ENCODE measurements at regions not wholly inside any gene's neighbourhood (a gene's known extent, or its start where the extent isn't known, plus 50 kb on each side); places are given as distances from the start of the nearest gene placed in this dataset.
"Not testable (repeated sequence)": the region's sequence is repeated elsewhere in the genome, so short reads cannot be mapped to it uniquely, and the experiment has no call there.

DNA sequence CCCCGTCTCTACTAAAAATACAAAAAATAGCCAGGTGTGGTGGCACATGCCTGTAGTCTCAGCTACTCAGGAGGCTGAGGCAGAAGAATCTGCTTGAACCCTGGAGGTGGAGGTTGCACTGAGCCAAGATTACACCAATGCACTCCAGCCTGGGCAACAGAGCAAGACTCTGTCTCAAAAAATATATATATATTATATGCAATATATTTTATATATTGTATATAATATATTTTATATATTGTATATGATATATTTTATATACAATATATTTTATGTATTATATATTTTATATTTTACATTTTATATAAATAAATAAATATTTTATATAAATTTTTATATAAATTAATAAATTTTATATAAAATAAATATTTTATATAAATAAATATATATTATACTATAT lies 140.2 kb upstream of the ATP11B start:
- TF ChIP-seq, protein P1, sequence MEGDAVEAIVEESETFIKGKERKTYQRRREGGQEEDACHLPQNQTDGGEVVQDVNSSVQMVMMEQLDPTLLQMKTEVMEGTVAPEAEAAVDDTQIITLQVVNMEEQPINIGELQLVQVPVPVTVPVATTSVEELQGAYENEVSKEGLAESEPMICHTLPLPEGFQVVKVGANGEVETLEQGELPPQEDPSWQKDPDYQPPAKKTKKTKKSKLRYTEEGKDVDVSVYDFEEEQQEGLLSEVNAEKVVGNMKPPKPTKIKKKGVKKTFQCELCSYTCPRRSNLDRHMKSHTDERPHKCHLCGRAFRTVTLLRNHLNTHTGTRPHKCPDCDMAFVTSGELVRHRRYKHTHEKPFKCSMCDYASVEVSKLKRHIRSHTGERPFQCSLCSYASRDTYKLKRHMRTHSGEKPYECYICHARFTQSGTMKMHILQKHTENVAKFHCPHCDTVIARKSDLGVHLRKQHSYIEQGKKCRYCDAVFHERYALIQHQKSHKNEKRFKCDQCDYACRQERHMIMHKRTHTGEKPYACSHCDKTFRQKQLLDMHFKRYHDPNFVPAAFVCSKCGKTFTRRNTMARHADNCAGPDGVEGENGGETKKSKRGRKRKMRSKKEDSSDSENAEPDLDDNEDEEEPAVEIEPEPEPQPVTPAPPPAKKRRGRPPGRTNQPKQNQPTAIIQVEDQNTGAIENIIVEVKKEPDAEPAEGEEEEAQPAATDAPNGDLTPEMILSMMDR (IDR thresholded peaks at IDR 0.05; ENCODE audit: insufficient read depth, low read depth, low read length), result not testable (repeated sequence)
- TF ChIP-seq EZH2 (IDR thresholded peaks at IDR 0.05; ENCODE audit: insufficient read depth, low read length), result not testable (repeated sequence)

All from astrocyte (in vitro differentiated cells and primary cell).